ENCODE measurements at regions not wholly inside any gene's neighbourhood (a gene's known extent, or its start where the extent isn't known, plus 50 kb on each side); places are given as distances from the start of the nearest gene placed in this dataset.
A peak's percentile ranks its signal among the peaks of the same experiment; 100 is the strongest.

DNA sequence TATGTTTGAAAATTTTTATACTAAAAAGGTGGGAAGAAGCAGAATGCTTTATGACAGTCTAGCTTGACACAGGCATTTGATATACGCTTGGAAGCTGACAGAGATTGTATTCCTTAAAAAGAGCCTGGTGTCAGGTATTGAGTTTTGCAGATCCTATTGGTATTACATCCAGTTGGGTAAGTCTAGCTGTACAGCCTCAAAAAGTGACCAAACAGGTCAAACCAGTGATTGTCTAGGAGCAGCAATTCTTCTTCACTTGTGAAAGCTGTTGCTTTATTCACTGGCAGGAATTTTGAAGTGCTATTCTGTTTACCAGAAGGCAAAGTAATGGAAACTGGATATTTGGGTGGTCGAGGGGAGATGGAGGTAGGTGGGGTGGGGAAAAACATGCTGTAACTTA lies 77.5 kb downstream of the UCHL1 start:
- TF ChIP-seq GATA2 (IDR thresholded peaks at IDR 0.05; ENCODE audit: low read depth, low read length) (no peak), GATA3 (IDR thresholded peaks at IDR 0.05; ENCODE audit: low read depth, low read length) (no peak)

DNA sequence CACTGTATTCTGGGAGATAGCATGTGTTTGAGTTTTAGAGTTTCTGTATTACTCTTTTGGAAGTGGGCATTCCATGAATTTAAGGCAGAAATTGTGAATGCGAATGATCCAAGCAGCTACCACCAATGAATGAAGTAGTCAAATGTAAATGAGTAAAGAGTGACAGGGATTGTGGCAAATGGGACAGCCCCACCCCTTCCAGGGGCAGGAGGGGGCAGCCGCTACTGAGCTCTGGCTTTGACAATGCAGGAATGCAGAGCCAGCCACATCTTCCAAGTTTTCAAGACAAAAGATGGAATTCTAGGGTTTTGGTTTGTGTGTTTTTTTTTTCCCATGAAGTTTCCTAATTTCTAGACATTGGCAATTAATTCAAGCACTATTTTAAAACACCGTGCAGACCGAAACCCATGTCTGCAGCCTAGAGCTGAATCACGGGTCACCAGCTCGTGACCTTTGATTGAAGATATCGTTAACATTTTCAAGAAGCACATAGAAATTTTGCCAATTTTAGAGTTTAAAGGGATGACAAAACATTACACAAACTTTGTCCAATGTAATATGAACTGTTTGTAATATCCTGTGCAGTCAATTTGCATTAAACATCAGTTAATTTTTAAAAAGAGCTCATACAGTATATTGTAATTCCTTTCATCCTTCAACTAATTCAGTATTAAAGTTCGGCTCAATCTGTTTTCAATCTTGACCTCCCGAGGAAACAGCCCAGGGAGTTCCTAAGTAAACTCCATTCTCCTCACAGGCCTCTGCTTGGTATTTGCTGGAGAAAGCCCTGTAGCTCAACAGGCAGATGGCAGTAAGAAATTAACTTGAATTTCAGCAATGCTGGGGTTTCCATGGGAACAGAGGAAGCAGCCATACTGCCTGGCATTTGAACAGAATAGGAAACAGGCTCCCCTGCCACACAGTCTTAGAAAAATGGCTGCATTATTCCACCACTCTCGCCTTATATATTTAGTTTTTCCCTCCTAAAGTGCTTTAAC lies 83.4 kb downstream of the UCHL1 start:
- TF ChIP-seq GATA3 (IDR thresholded peaks at IDR 0.05; ENCODE audit: low read depth, low read length) (no peak), GATA2 (IDR thresholded peaks at IDR 0.05; ENCODE audit: low read depth, low read length) (no peak)

GRCh38 chr4:41346306-41347061 lies 89.8 kb downstream of the UCHL1 start:
- no peak for TF ChIP-seq GATA2 (IDR thresholded peaks at IDR 0.05; ENCODE audit: low read depth, low read length)
- no peak for TF ChIP-seq GATA3 (IDR thresholded peaks at IDR 0.05; ENCODE audit: low read depth, low read length)

- TF ChIP-seq GATA2 (IDR thresholded peaks at IDR 0.05; ENCODE audit: low read depth, low read length) (no peak), GATA3 (IDR thresholded peaks at IDR 0.05; ENCODE audit: low read depth, low read length) (no peak)
These were observed 92.3 kb downstream of the UCHL1 start for GRCh38 chr4:41349021-41349420.

GRCh38 chr4:41358647-41359421 lies 102.1 kb downstream of the UCHL1 start:
- TF ChIP-seq GATA2 (IDR thresholded peaks at IDR 0.05; ENCODE audit: low read depth, low read length) (peak; percentile 56; the same call in 1 of the 2 replicates), GATA3 (IDR thresholded peaks at IDR 0.05; ENCODE audit: low read depth, low read length) (no peak)

GRCh38 chr4:41359422-41359775 lies 102.7 kb downstream of the UCHL1 start:
- TF ChIP-seq GATA2 (IDR thresholded peaks at IDR 0.05; ENCODE audit: low read depth, low read length) = no peak

DNA sequence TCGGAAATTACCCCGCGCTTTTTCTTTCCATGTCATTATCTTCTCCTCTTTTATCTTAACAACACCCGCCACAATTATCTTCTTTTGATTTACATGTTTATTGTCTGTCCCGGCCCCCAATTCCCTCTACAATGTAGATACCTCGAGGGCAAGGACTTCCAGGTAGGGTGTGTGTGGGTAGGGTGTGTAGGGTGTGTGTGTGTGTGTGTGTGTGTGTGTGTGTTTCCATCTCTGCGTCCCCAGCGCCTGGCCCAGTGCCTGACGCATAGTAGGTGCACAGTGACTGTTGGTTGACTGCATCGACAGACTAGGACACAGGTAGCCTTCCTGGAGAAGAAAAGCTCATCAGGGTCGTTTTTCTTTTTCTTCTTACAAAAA lies 103.1 kb downstream of the UCHL1 start:
- no peak for TF ChIP-seq GATA3 (IDR thresholded peaks at IDR 0.05; ENCODE audit: low read depth, low read length)
- TF ChIP-seq GATA2 (IDR thresholded peaks at IDR 0.05; ENCODE audit: low read depth, low read length) = no peak

DNA sequence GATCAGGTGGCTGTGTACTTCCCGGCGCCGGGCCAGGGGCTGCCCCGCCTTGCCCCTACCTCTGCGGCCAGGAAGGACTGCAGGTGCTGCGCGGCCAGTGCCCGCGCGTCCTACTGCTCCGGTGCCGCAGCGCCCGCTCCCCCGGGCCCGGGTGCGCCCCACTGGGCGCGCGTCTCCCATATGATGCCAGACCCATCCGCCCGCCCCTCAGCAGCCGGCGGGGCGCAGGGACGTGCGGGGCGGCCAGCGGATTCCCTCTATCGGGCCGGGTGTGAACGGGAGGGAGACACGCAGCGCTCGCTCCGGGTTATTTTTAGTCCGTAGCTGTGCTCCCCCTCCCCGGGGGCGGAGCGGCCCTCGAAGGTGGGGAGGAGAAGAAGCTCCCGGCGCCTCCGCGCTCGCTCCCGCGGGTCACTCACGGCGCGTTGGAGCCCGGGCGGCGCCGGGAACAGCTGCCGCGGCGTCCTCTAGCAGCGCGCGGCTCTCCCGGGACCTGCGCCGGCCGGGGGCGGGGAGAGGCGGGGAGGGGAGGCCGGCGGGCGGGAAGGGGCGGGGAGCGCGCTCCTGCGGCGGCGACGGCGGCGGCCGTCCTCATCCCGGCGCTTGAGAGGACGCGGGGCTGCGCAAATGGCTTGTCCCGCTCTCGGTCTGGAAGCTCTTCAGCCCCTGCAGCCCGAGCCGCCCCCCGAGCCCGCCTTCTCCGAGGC lies 103.6 kb downstream of the UCHL1 start:
- TF ChIP-seq GATA3 (IDR thresholded peaks at IDR 0.05; ENCODE audit: low read depth, low read length) = no peak
- no peak for TF ChIP-seq GATA2 (IDR thresholded peaks at IDR 0.05; ENCODE audit: low read depth, low read length)

- TF ChIP-seq GATA3 (IDR thresholded peaks at IDR 0.05; ENCODE audit: low read depth, low read length) (no peak), GATA2 (IDR thresholded peaks at IDR 0.05; ENCODE audit: low read depth, low read length) (no peak)
These were observed 104.4 kb downstream of the UCHL1 start for GRCh38 chr4:41360921-41361793.

- TF ChIP-seq GATA3 (IDR thresholded peaks at IDR 0.05; ENCODE audit: low read depth, low read length) (no peak), GATA2 (IDR thresholded peaks at IDR 0.05; ENCODE audit: low read depth, low read length) (0 out of 2 replicates have a peak, but pooled peaks have one; percentile 12)
These were observed 105.2 kb downstream of the UCHL1 start for GRCh38 chr4:41361794-41362526.

DNA sequence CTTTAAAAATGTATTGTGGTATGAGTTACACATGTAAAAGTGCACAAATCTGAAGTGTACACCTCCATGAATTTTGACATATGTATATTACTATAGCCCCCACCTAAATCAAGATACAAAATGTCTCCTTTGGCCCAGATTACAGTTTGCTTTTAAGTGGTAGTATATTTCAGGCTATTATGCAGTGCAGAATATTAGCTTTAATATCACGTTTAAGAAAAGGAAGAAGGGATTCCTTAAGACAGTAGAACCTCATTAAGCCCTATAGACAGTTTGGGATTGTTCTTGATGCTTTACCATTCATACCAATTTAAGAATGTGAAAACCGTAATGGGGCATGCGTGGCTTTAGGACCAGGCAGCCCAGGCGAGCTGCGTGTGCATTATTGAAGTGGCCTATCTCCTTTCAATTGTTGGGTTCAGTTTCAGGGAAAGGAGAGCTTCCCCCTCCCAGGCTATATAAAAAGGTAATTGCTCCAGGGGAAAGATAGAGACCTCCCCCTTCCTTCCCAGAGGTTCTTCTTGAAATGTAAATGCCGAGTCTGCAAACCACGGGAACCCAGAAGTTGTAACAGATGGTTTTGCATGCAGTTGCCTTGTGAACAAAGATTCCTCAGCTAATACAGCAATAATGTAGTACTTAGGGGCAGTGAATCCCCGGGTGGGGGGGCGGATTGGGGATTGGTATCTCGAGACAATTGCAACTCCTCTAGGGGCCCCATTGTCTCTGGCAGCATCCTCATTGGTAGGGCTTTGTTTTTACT lies 106.1 kb downstream of the UCHL1 start:
- no peak for TF ChIP-seq GATA3 (IDR thresholded peaks at IDR 0.05; ENCODE audit: low read depth, low read length)
- no peak for TF ChIP-seq GATA2 (IDR thresholded peaks at IDR 0.05; ENCODE audit: low read depth, low read length)
